ENCODE measurements at regions not wholly inside any gene's neighbourhood (a gene's known extent, or its start where the extent isn't known, plus 50 kb on each side); places are given as distances from the start of the nearest gene placed in this dataset.
A peak's percentile ranks its signal among the peaks of the same experiment; 100 is the strongest.

DNA sequence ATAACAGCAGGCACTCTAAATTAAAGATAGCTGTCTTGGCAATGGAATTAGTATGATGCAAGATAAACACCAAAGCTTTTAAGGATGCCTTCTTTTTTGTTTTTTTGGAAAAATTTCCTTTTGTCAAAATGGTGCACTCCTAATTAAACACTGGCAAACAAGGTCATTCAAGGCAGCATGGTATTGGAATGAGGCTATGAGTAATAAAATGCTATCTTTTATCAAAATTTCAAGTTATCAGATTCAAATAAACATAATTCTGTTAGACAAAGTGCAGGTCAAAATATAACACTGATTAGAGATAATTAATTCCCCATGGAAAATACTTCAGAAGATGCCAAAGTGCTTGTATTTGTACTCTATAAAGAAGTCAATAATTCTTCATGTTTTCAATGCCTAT, 514.1 kb downstream of the TENT5A start:
- FAIRE-seq (no peak), DNase-seq (ENCODE audit: low read depth) (no peak)
- Histone ChIP-seq H3K36me3 (ENCODE audit: control insufficient read depth, insufficient read depth, low read length) (no peaks in the 10 kb centered on the region), H3K27me3 (ENCODE audit: control insufficient read depth, insufficient read depth, low read length) (no peaks in the 10 kb centered on the region), H3K4me3 (ENCODE audit: low read depth, low read length) (no peak overlapping the region)
- TF ChIP-seq, protein P1, sequence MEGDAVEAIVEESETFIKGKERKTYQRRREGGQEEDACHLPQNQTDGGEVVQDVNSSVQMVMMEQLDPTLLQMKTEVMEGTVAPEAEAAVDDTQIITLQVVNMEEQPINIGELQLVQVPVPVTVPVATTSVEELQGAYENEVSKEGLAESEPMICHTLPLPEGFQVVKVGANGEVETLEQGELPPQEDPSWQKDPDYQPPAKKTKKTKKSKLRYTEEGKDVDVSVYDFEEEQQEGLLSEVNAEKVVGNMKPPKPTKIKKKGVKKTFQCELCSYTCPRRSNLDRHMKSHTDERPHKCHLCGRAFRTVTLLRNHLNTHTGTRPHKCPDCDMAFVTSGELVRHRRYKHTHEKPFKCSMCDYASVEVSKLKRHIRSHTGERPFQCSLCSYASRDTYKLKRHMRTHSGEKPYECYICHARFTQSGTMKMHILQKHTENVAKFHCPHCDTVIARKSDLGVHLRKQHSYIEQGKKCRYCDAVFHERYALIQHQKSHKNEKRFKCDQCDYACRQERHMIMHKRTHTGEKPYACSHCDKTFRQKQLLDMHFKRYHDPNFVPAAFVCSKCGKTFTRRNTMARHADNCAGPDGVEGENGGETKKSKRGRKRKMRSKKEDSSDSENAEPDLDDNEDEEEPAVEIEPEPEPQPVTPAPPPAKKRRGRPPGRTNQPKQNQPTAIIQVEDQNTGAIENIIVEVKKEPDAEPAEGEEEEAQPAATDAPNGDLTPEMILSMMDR (IDR thresholded peaks at IDR 0.05; ENCODE audit: insufficient read depth, low read length, severe bottlenecking) = no peak

DNA sequence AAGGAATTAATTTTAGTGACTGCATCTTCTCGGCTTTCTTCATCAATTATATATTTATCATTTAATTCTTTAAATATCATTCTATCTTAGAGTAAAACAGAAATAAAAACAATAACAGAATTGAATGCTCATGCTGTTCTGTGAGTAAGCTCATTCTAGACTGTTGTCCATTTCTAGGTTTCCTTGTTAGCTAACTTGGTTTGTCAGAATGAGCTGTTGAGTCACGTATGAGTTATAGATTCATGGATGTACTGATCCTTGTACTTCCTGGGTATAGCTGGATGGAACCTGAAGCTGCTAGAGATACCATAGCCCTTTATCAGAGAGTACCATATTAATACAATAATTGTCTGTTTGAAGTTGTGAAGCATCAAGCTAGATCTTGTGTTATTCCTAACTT, 515.3 kb downstream of the TENT5A start:
- FAIRE-seq (no peak), DNase-seq (ENCODE audit: low read depth) (peak; percentile 18)
- H3K27me3 ChIP-seq (ENCODE audit: control insufficient read depth, insufficient read depth, low read length) = no peaks in the 10 kb centered on the region

DNA sequence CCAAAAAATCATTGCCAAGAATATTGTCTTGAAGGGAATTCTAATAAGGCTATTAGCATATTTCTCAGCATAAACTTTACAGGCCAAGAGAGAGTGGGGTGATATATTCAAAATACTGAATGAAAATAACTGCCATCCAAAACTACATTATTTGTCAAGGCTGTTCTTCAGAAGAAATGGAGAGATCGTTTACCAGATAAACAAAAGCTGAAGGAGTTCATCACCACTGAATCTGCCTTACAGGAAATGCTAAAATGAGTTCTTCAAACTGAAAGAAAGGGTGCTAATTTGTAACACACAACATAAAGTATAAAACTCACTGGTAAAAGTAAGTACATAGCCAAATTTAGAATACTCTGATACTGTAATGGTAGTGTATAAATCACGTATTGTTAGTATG, 517.0 kb downstream of the TENT5A start:
- no peak overlapping the region for H3K4me3 ChIP-seq (ENCODE audit: low read depth, low read length)
- TF ChIP-seq, protein P1 (IDR thresholded peaks at IDR 0.05; ENCODE audit: insufficient read depth, low read length, severe bottlenecking) = no peak
- no peaks in the 10 kb centered on the region for H3K27me3 ChIP-seq (ENCODE audit: control insufficient read depth, insufficient read depth, low read length)
- DNase-seq (ENCODE audit: low read depth) (no peak), FAIRE-seq (no peak)
- no peaks in the 10 kb centered on the region for H3K36me3 ChIP-seq (ENCODE audit: control insufficient read depth, insufficient read depth, low read length)

More for the DNA sequence above, 515.3 kb downstream of the TENT5A start:
- no peak overlapping the region for H3K4me3 ChIP-seq (ENCODE audit: low read depth, low read length)
- no peaks in the 10 kb centered on the region for H3K36me3 ChIP-seq (ENCODE audit: control insufficient read depth, insufficient read depth, low read length)
- TF ChIP-seq, protein P1 (IDR thresholded peaks at IDR 0.05; ENCODE audit: insufficient read depth, low read length, severe bottlenecking) = no peak

DNA sequence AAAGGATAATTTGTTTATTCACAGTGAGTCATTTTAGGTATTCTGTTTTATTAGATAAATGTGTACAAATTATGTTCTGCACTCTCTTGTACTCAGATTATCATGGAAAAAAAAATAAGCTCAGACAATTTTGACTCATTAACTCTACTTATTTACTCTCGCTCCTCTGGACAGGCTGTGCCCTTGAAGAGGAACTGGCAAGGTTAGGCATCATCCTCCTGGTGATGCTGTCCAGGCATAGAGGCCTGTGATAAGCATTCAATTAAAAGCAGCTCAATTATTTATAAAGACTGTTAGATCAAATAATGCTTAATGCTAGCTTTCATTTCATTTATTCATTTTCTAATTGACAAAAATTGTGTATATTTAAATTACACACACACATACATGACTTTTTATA, 518.5 kb downstream of the TENT5A start:
- H3K27me3 ChIP-seq (ENCODE audit: control insufficient read depth, insufficient read depth, low read length) = no peaks in the 10 kb centered on the region
- no peak overlapping the region for H3K4me3 ChIP-seq (ENCODE audit: low read depth, low read length)
- DNase-seq (ENCODE audit: low read depth) = no peak
- no peak for FAIRE-seq
- TF ChIP-seq, protein P1 (IDR thresholded peaks at IDR 0.05; ENCODE audit: insufficient read depth, low read length, severe bottlenecking) = no peak
- no peaks in the 10 kb centered on the region for H3K36me3 ChIP-seq (ENCODE audit: control insufficient read depth, insufficient read depth, low read length)

DNA sequence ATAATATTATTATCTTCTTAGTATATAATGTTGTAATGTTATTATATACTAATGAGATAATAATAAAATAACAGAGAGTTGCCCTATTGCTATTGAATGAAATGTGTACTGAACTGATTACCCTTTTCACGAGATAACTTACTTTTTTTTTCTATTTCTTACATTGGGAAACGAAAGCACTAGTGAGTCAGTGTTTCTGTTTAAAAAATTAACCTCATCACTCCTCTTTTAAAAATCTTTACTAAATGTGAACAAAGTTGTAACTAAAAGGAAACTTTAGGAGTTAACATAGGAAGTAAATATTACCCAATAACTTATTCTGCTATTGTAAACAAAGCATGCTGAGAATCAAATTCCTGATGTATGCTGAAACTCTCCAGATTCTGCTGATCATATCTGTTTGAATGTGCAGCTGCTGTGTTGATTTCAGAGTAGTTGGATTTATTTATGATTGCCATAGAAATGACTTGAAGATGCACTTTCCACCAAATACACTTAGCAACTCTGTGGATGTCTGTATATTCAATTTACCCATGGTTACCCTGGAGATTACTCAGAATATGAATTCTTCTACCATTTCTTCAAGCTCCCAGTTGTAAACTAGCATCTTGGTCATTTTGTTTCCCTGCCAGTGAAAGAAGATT, 523.4 kb downstream of the TENT5A start:
- Histone ChIP-seq H3K4me3 (ENCODE audit: low read depth, low read length) (no peak overlapping the region), H3K36me3 (ENCODE audit: control insufficient read depth, insufficient read depth, low read length) (no peaks in the 10 kb centered on the region), H3K27me3 (ENCODE audit: control insufficient read depth, insufficient read depth, low read length) (no peaks in the 10 kb centered on the region)
- FAIRE-seq (no peak), DNase-seq (ENCODE audit: low read depth) (peak; percentile 2)
- TF ChIP-seq, protein P1 (IDR thresholded peaks at IDR 0.05; ENCODE audit: insufficient read depth, low read length, severe bottlenecking) = no peak

DNA sequence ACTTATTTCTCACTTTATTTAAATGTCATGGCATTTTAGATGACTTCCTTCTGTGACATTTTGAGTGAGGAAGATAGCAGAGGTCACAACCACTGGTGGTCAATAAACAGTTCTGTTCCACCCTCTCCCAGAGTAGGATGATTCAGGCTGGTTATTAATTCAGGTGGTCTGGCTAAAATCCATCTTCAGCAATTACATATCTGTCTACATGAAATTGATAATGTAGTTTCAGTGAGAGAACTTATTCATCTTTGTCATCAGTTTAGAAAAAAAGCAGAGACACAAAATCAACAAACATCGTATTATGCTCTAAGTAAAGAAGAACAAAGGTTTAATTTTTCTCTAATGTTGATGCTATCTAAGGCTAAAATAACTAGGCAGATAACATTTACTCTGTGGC, 525.5 kb downstream of the TENT5A start:
- DNase-seq (ENCODE audit: low read depth) = no peak
- H3K27me3 ChIP-seq (ENCODE audit: control insufficient read depth, insufficient read depth, low read length) = no peaks in the 10 kb centered on the region
- no peaks in the 10 kb centered on the region for H3K36me3 ChIP-seq (ENCODE audit: control insufficient read depth, insufficient read depth, low read length)
- no peak for FAIRE-seq
- TF ChIP-seq, protein P1 (IDR thresholded peaks at IDR 0.05; ENCODE audit: insufficient read depth, low read length, severe bottlenecking) = no peak
- H3K4me3 ChIP-seq (ENCODE audit: low read depth, low read length) = no peak overlapping the region
